Kidney (tissue), 13 donors: ENCODE measurements at regions not wholly inside any gene's neighbourhood (a gene's known extent, or its start where the extent isn't known, plus 50 kb on each side); places are given as distances from the start of the nearest gene placed in this dataset.

Experiments
- DNase-seq, 5 donors: peaks; one replicate each; pipeline ENCODE4 v3.0.0-alpha.2; 2013 to 2020
- FAIRE-seq: peaks from 2 replicates; lab custom pipeline; 2012; peaks lifted over from hg19 to GRCh38; lab: Jason Lieb, UNC
- H3K27ac ChIP-seq, 2 donors: one replicate each; pipeline ENCODE4 v1.7.0; 2013; ENCODE audit warnings: low read depth in 2 of 2, low read length in 2 of 2, inconsistent platforms in 1 of 2
- H3K27me3 ChIP-seq: one replicate; pipeline ENCODE4 v1.7.1; 2013; ENCODE audit warnings: low read length, inconsistent platforms; ENCODE audit not compliant: control insufficient read depth, insufficient read depth
- H3K36me3 ChIP-seq, 3 donors: one replicate each; pipeline versions ENCODE4 v1.7.0 to v1.7.1; 2013; ENCODE audit warnings: low read length in 3 of 3, control low read depth in 1 of 3, inconsistent platforms in 1 of 3; ENCODE audit not compliant: insufficient read depth in 3 of 3, control insufficient read depth in 2 of 3
- H3K4me1 ChIP-seq, 3 donors: one replicate each; pipeline versions ENCODE4 v1.7.0 to v1.7.1; 2013; ENCODE audit warnings: low read length in 3 of 3, inconsistent platforms in 1 of 3, low read depth in 1 of 3; ENCODE audit not compliant: control insufficient read depth in 2 of 3, insufficient read depth in 2 of 3
- H3K4me3 ChIP-seq, 3 donors: one replicate each; pipeline versions ENCODE4 v1.7.0 to v1.8.1; 2013; ENCODE audit warnings: low read length in 3 of 3, control low read depth in 1 of 3, inconsistent platforms in 1 of 3
- H3K9ac ChIP-seq, 3 donors: one replicate each; pipeline versions ENCODE4 v1.7.0 to v1.7.1; 2013; ENCODE audit warnings: low read length in 3 of 3, control low read depth in 1 of 3, inconsistent platforms in 1 of 3
- H3K9me3 ChIP-seq, 3 donors: one replicate each; pipeline versions ENCODE4 v1.7.0 to v1.7.1; 2013; ENCODE audit warnings: low read length in 3 of 3, control low read depth in 1 of 3, inconsistent platforms in 1 of 3; ENCODE audit not compliant: control insufficient read depth in 2 of 3, insufficient read depth in 1 of 3
- CTCF ChIP-seq: IDR thresholded peaks from 3 replicates; pipeline ENCODE4 v1.5.1; 2012; ENCODE audit warnings: mild to moderate bottlenecking, moderate library complexity, borderline replicate concordance; ENCODE audit not compliant: insufficient read depth; ENCODE audit errors: extremely low read depth
- intact Hi-C: fragments of 100-400 bp; cut with DNase I; formaldehyde crosslinking; loops from one replicate; pipeline ENCODE4 v1.11.1; 2022
- donor health status: control.
- donor health status: control.
- donor health status: control.
- donor health status: control.
- donor health status: control.
- donor health status: DM: yes; HTN: yes; CAD: no.
- donor health status: Normal renal cell carcinoma (clear cell type).

- DNase-seq: no peak
- H3K27ac ChIP-seq: no peak overlapping the region
Measured at GRCh38 chr1:222953585-222953984, 138.7 kb downstream of the DISP1 start.

DNA sequence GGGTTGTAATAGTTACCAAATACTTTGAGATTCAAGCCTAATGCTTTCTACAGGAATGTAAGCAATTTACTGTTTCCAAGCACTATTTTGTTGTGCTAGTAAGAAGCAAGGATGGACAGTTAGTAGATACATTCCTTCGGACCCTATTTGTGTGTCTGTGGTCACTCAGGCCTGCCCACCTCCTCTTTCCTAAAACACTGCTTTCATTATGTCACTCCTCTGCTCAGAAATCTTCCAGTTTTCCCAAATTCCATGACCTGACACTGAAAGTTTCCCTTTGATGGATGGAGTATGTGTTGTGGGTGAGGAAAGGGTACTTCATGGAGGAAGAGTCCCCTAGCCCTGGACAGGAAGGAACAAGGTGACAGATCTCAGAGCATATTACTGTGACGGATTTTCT lies 141.1 kb downstream of the DISP1 start:
- intact Hi-C loops: no loop called here
- no peak overlapping the region for H3K27ac ChIP-seq

More at GRCh38 chr1:222953585-222953984, 138.7 kb downstream of the DISP1 start:
- H3K9me3 ChIP-seq: no peaks in the 10 kb centered on the region
- FAIRE-seq: peak; percentile 15
- no peaks in the 10 kb centered on the region for H3K27me3 ChIP-seq
- no peaks in the 10 kb centered on the region for H3K36me3 ChIP-seq
- no peaks in the 10 kb centered on the region for H3K4me1 ChIP-seq
- no peak overlapping the region for H3K4me3 ChIP-seq
- no peak overlapping the region for H3K9ac ChIP-seq
- intact Hi-C loops: no loop called here
- no peak for TF ChIP-seq CTCF

DNA sequence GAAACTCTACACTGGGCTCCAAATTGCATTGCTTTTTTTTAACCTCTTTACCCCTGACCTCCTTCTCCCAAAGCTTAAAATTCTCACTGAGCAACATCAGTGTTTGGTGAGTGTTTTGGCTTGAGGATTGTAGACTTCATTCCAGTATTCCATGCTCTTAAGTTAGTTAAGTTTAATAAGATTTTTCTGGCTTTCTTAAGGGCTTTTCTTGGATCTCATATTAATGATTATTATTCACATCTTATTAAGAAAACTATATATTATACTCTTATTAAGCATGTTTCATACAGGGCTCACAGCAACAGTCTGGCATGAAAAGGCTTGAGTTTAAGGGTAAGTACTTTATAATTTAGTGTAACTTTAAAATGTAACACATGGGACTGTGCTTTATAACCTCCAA lies 141.8 kb downstream of the DISP1 start:
- no peak for TF ChIP-seq CTCF
- H3K27me3 ChIP-seq: no peaks in the 10 kb centered on the region
- no peak for FAIRE-seq
- H3K9ac ChIP-seq: no peak overlapping the region
- intact Hi-C loops: no loop called here
- no peak overlapping the region for H3K4me3 ChIP-seq
- H3K36me3 ChIP-seq: no peaks in the 10 kb centered on the region
- no peak for DNase-seq
- no peaks in the 10 kb centered on the region for H3K4me1 ChIP-seq
- H3K27ac ChIP-seq: no peak overlapping the region
- no peaks in the 10 kb centered on the region for H3K9me3 ChIP-seq

More for the DNA sequence above, 141.1 kb downstream of the DISP1 start:
- Histone ChIP-seq H3K4me3 (no peak overlapping the region), H3K27me3 (no peaks in the 10 kb centered on the region), H3K4me1 (no peaks in the 10 kb centered on the region), H3K36me3 (no peaks in the 10 kb centered on the region), H3K9ac (no peak overlapping the region), H3K9me3 (no peaks in the 10 kb centered on the region)
- DNase-seq (peak in 1 of 5 donors; percentile 9), FAIRE-seq (no peak)
- no peak for TF ChIP-seq CTCF
